A673 (cell line): ENCODE measurements at regions not wholly inside any gene's neighbourhood (a gene's known extent, or its start where the extent isn't known, plus 50 kb on each side); places are given as distances from the start of the nearest gene placed in this dataset.

ENCODE experiments used
- BruUV-seq: library from RNA; stranded (reverse); fragments of 400-500 nt; replicated peaks from 2 replicates; lab custom pipeline; 2021; lab: Mats Ljungman, UMichigan
- CTCF ChIA-PET: fragments of 300-600 bp; sonication (Branson Sonifier 250); formaldehyde crosslinking; loops from one replicate; lab custom pipeline; 2022; ENCODE audit warnings: antibody characterized with exemption; lab: Charles Lee
- POLR2A ChIA-PET: fragments of 300-600 bp; sonication (Branson Sonifier 250); formaldehyde crosslinking; loops from one replicate; lab custom pipeline; 2022; ENCODE audit warnings: antibody characterized with exemption; ENCODE audit not compliant: low non-redundant PET; lab: Charles Lee
- DNase-seq: peaks from one replicate; pipeline ENCODE4 v3.0.0-alpha.2; 2015; ENCODE audit warnings: low spot score
- H3K27ac ChIP-seq: fragments of 200-600 bp; sonication (generic); 2 replicates; pipeline ENCODE4 v1.5.1; 2016; ENCODE audit warnings: mixed run types, low read depth, mild to moderate bottlenecking, mixed read lengths, antibody characterized with exemption, low read length; ENCODE audit not compliant: poor library complexity, severe bottlenecking
- H3K27me3 ChIP-seq: fragments of 200-600 bp; sonication (generic); replicated peaks from 2 replicates; pipeline ENCODE4 v1.6.1; 2017; ENCODE audit warnings: mixed run types, low read depth, mild to moderate bottlenecking, mixed read lengths, antibody characterized with exemption, low read length; ENCODE audit not compliant: insufficient read depth, poor library complexity
- H3K36me3 ChIP-seq: fragments of 200-600 bp; sonication (generic); 2 replicates; pipeline ENCODE4 v1.6.1; 2016; ENCODE audit warnings: mixed run types, mild to moderate bottlenecking, mixed read lengths, antibody characterized with exemption, low read length; ENCODE audit not compliant: insufficient read depth, poor library complexity, severe bottlenecking
- H3K4me1 ChIP-seq: fragments of 200-600 bp; sonication (generic); 2 replicates; pipeline ENCODE4 v1.6.1; 2017; ENCODE audit warnings: mixed run types, mild to moderate bottlenecking, mixed read lengths, antibody characterized with exemption, low read length; ENCODE audit not compliant: insufficient read depth, poor library complexity, severe bottlenecking
- H3K4me3 ChIP-seq: fragments of 200-600 bp; sonication (generic); 2 replicates; pipeline ENCODE4 v1.5.1; 2016; ENCODE audit warnings: low read depth, mixed run types, mild to moderate bottlenecking, mixed read lengths, low read length; ENCODE audit not compliant: poor library complexity, severe bottlenecking
- H3K9me3 ChIP-seq: fragments of 200-600 bp; sonication (generic); 2 replicates; pipeline ENCODE4 v1.6.1; 2016; ENCODE audit warnings: mixed run types, low read depth, mild to moderate bottlenecking, mixed read lengths, antibody characterized with exemption, low read length; ENCODE audit not compliant: poor library complexity, severe bottlenecking
- EZH2 ChIP-seq: fragments of 200-600 bp; sonication (generic); IDR thresholded peaks from 2 replicates; pipeline ENCODE4 v1.6.1; 2017; ENCODE audit warnings: borderline replicate concordance, low read depth, mild to moderate bottlenecking, mixed read lengths, antibody characterized with exemption, low read length; ENCODE audit not compliant: poor library complexity, severe bottlenecking
- intact Hi-C: fragments of 100-400 bp; cut with micrococcal nuclease; formaldehyde crosslinking; loops from one replicate; pipeline ENCODE4 v1.10.0; 2022; ENCODE audit not compliant: unreplicated experiment
- TF ChIP-seq, protein P1 (sequence below): fragments of 300-800, 200-600 bp; sonication (generic); conservative IDR thresholded peaks from 2 replicates; pipeline ENCODE4 v1.5.1; 2017; ENCODE audit warnings: low read depth, mild to moderate bottlenecking, antibody characterized with exemption, low read length, moderate library complexity, mixed read lengths

GRCh38 chr1:65056866-65057265 lies 90.5 kb upstream of the JAK1 start:
- ChIA-PET CTCF (no interaction called here), POLR2A (no interaction called here)
- no peak overlapping the region for H3K27ac ChIP-seq
- no peak for TF ChIP-seq EZH2
- no peak overlapping the region for H3K4me3 ChIP-seq
- H3K36me3 ChIP-seq, result peaks cover 10% of the 10 kb centered on the region
- no peaks in the 10 kb centered on the region for H3K9me3 ChIP-seq
- intact Hi-C loops, result no loop called here
- no TSS peak for BruUV-seq
- no peaks in the 10 kb centered on the region for H3K27me3 ChIP-seq
- no peak for DNase-seq
- H3K4me1 ChIP-seq, result peaks cover 20% of the 10 kb centered on the region

DNA sequence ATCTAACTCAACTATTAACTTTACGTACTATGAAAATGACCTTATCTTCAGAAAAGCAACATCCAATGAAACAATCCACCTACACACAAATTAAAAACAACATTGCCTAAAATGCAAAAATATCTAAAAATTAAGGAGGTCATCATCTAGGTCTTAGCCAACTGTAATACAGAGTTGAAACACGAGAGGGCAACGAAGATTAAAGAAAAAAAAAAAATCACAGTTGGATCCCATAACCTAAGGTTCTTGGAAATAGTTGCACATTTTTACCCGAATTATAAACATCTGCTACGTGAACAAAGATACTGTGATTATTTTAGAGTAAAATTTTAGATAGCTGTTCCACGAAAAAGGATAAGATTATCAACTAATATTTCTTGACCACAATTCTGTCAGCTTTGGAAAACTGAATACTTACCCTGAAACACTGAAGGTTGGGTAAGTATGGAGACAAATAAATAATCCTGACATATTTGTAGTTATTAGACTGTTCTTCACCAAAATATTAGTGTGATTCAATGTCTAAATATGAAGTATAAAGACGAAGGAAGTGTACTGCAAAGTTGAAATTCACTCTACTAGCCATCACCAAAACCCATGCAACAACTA lies 88.0 kb upstream of the AK4 start:
- H3K36me3 ChIP-seq, result peaks cover 10% of the 10 kb centered on the region
- CTCF ChIA-PET, result interaction anchor here (0.7 kb wide), 2 partner anchors 121 to 209 kb away, joined by 3 read pairs; no protein-coding TSS in a partner anchor
- no TSS peak for BruUV-seq
- H3K4me1 ChIP-seq, result peaks cover 34% of the 10 kb centered on the region
- no peaks in the 10 kb centered on the region for H3K9me3 ChIP-seq
- POLR2A ChIA-PET, result no interaction called here
- H3K27ac ChIP-seq, result no peak overlapping the region
- H3K27me3 ChIP-seq, result no peaks in the 10 kb centered on the region
- TF ChIP-seq, protein P1, sequence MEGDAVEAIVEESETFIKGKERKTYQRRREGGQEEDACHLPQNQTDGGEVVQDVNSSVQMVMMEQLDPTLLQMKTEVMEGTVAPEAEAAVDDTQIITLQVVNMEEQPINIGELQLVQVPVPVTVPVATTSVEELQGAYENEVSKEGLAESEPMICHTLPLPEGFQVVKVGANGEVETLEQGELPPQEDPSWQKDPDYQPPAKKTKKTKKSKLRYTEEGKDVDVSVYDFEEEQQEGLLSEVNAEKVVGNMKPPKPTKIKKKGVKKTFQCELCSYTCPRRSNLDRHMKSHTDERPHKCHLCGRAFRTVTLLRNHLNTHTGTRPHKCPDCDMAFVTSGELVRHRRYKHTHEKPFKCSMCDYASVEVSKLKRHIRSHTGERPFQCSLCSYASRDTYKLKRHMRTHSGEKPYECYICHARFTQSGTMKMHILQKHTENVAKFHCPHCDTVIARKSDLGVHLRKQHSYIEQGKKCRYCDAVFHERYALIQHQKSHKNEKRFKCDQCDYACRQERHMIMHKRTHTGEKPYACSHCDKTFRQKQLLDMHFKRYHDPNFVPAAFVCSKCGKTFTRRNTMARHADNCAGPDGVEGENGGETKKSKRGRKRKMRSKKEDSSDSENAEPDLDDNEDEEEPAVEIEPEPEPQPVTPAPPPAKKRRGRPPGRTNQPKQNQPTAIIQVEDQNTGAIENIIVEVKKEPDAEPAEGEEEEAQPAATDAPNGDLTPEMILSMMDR, result peak; percentile 69
- TF ChIP-seq EZH2, result no peak
- DNase-seq, result peak; percentile 60
- intact Hi-C loops, result loop anchor here (1.0 to 10.0 kb wide), 3 partner anchors 149 to 795 kb away; no protein-coding TSS in a partner anchor
- H3K4me3 ChIP-seq, result no peak overlapping the region

- Histone ChIP-seq H3K9me3 (no peaks in the 10 kb centered on the region), H3K27ac (no peak overlapping the region), H3K27me3 (no peaks in the 10 kb centered on the region), H3K4me1 (peaks cover 38% of the 10 kb centered on the region), H3K36me3 (peaks cover 8% of the 10 kb centered on the region), H3K4me3 (no peak overlapping the region)
- TF ChIP-seq EZH2, result no peak
- TF ChIP-seq, protein P1, result no peak
- ChIA-PET CTCF (interaction anchor here (1.0 kb wide), 1 partner anchor 146 kb away, joined by 3 read pairs; no protein-coding TSS in a partner anchor), POLR2A (interaction anchor here (0.9 kb wide), 1 partner anchor 13 kb away, joined by 3 read pairs; no protein-coding TSS in a partner anchor)
- no TSS peak for BruUV-seq
- no peak for DNase-seq
- intact Hi-C loops, result loop anchor here (5.0 to 10.0 kb wide), 2 partner anchors 625 to 798 kb away; no protein-coding TSS in a partner anchor
Measured at GRCh38 chr1:65062339-65062738, 85.7 kb upstream of the AK4 start.
